Right lobe of liver (tissue), 6 donors: ENCODE measurements at regions not wholly inside any gene's neighbourhood (a gene's known extent, or its start where the extent isn't known, plus 50 kb on each side); places are given as distances from the start of the nearest gene placed in this dataset.

Experiments
- ATAC-seq, 4 donors: fragments of 200-7000 bp; cut with Tn5 transposase; one replicate each; pipeline ENCODE4 v1.9.1; 2020; ENCODE audit warnings: mild to moderate bottlenecking in 4 of 4, moderate library complexity in 4 of 4
- DNase-seq, 3 donors: peaks; one replicate each; pipeline ENCODE4 v3.0.0-alpha.2; 2020
- H3K27ac ChIP-seq, 3 donors: fragments of 200-600 bp; one replicate each; pipeline ENCODE4 v1.8.0; 2022
- H3K27me3 ChIP-seq, 2 donors: fragments of 200-600 bp; one replicate each; pipeline ENCODE4 v1.8.0; 2022
- H3K36me3 ChIP-seq, 4 donors: fragments of 200-600 bp; sonication (generic) in 1 of 4; one replicate each; pipeline versions ENCODE4 v1.5.1 to v1.8.0; 2017 to 2022; ENCODE audit warnings: control low read depth in 1 of 4
- H3K4me1 ChIP-seq, 4 donors: fragments of 200-600 bp; sonication (generic) in 1 of 4; one replicate each; pipeline versions ENCODE4 v1.5.1 to v1.8.0; 2017 to 2022; ENCODE audit warnings: control low read depth in 1 of 4
- H3K4me3 ChIP-seq, 3 donors: fragments of 200-600 bp; one replicate each; pipeline ENCODE4 v1.8.0; 2022
- H3K9me3 ChIP-seq, 4 donors: fragments of 200-600 bp; sonication (generic) in 1 of 4; one replicate each; pipeline versions ENCODE4 v1.5.1 to v1.8.0; 2017 to 2022; ENCODE audit warnings: control low read depth in 1 of 4
- CTCF ChIP-seq, 4 donors: fragments of 200-600 bp in 3 of 4; fragments of 450-650 bp in 1 of 4; IDR thresholded peaks; one replicate each; pipeline versions ENCODE4 v1.5.1 to v1.8.0; 2016 to 2022; ENCODE audit warnings: antibody characterized with exemption in 4 of 4, mild to moderate bottlenecking in 2 of 4
- POLR2A ChIP-seq: fragments of 450-650 bp; IDR thresholded peaks from one replicate; pipeline ENCODE4 v1.6.1; 2017; ENCODE audit warnings: antibody characterized with exemption, mild to moderate bottlenecking
- WGBS: methylation state at CpG from one replicate; pipeline ENCODE4 v1.1.6; 2018; ENCODE audit warnings: low coverage, low lambda C conversion rate; ENCODE audit not compliant: insufficient coverage; ENCODE audit errors: missing lambda C conversion rate; 5-methylcytosine and 5-hydroxymethylcytosine counted together
- intact Hi-C, 2 donors: fragments of 100-400 bp; cut with DNase I; formaldehyde crosslinking; loops; one replicate each; pipeline versions ENCODE4 v1.11.2 to v1.14.1; 2022
- donor health status: DM: no; HTN: yes; CAD: no.
- donor health status: DM: no; HTN: no; CAD: no.
- donor health status: DM: no; HTN: no; CAD: no.
- donor health status: DM: no; HTN: yes; CAD: no.
- donor health status: DM: no; HTN: yes; CAD: no.

- H3K27ac ChIP-seq, result no peak overlapping the region
- no peak overlapping the region for H3K4me3 ChIP-seq
- TF ChIP-seq POLR2A (no peak), CTCF (IDR thresholded peaks at IDR 0.05) (no peak)
- WGBS, result 60% methylated on average over 2 of the region's 2 CpGs
- no peaks in the 10 kb centered on the region for H3K4me1 ChIP-seq
- ATAC-seq (no peak), DNase-seq (no peak)
- H3K9me3 ChIP-seq, result no peaks in the 10 kb centered on the region
- no peaks in the 10 kb centered on the region for H3K36me3 ChIP-seq
- H3K27me3 ChIP-seq, result no peaks in the 10 kb centered on the region
- intact Hi-C loops, result no loop called here
Measured at GRCh38 chr9:20002011-20002410, 213.2 kb upstream of the SLC24A2 start.

- H3K4me1 ChIP-seq, result no peaks in the 10 kb centered on the region
- intact Hi-C loops, result no loop called here
- no peak overlapping the region for H3K4me3 ChIP-seq
- ATAC-seq (no peak), DNase-seq (no peak)
- H3K9me3 ChIP-seq, result no peaks in the 10 kb centered on the region
- H3K36me3 ChIP-seq, result no peaks in the 10 kb centered on the region
- TF ChIP-seq CTCF (IDR thresholded peaks at IDR 0.05), result no peak
- no peak for TF ChIP-seq POLR2A
- H3K27me3 ChIP-seq, result no peaks in the 10 kb centered on the region
- WGBS, result 40% methylated on average over 3 of the region's 5 CpGs
- H3K27ac ChIP-seq, result no peak overlapping the region
Measured at GRCh38 chr9:20001058-20001457, 212.2 kb upstream of the SLC24A2 start.

- Histone ChIP-seq H3K4me1 (no peaks in the 10 kb centered on the region), H3K36me3 (no peaks in the 10 kb centered on the region), H3K27me3 (no peaks in the 10 kb centered on the region), H3K27ac (no peak overlapping the region), H3K9me3 (no peaks in the 10 kb centered on the region), H3K4me3 (no peak overlapping the region)
- DNase-seq (no peak), ATAC-seq (no peak)
- intact Hi-C loops, result no loop called here
- WGBS, result 50% methylated on average over 2 of the region's 2 CpGs
- TF ChIP-seq POLR2A (no peak), CTCF (IDR thresholded peaks at IDR 0.05) (no peak)
Measured at GRCh38 chr9:19999491-20000057, 210.7 kb upstream of the SLC24A2 start.

- intact Hi-C loops, result no loop called here
- Histone ChIP-seq H3K27ac (no peak overlapping the region), H3K4me1 (no peaks in the 10 kb centered on the region), H3K36me3 (no peaks in the 10 kb centered on the region), H3K4me3 (no peak overlapping the region), H3K9me3 (no peaks in the 10 kb centered on the region), H3K27me3 (no peaks in the 10 kb centered on the region)
- WGBS, result 54% methylated on average over 3 of the region's 3 CpGs
- ATAC-seq, result no peak
- TF ChIP-seq POLR2A, result no peak
- TF ChIP-seq CTCF (IDR thresholded peaks at IDR 0.05), result no peak
- no peak for DNase-seq
Measured at GRCh38 chr9:19998823-19999455, 210.1 kb upstream of the SLC24A2 start.
